RCC 7860 (cell line): ENCODE measurements at regions not wholly inside any gene's neighbourhood (a gene's known extent, or its start where the extent isn't known, plus 50 kb on each side); places are given as distances from the start of the nearest gene placed in this dataset.
A peak's percentile ranks its signal among the peaks of the same experiment; 100 is the strongest.
"Not testable (repeated sequence)": the region's sequence is repeated elsewhere in the genome, so short reads cannot be mapped to it uniquely, and the experiment has no call there.

Experiments
- DNase-seq: peaks from one replicate; pipeline ENCODE4 v3.0.0-alpha.2; 2015; ENCODE audit warnings: low spot score
- FAIRE-seq: peaks from 2 replicates; lab custom pipeline; 2012; peaks lifted over from hg19 to GRCh38; lab: Jason Lieb, UNC

- DNase-seq = peak; percentile 74
- peak; percentile 87 for FAIRE-seq
Observed at GRCh38 chr2:192500550-192501200, 305.9 kb upstream of the TMEFF2 start.

GRCh38 chr2:192499476-192499875 lies 304.7 kb upstream of the TMEFF2 start:
- FAIRE-seq (no peak), DNase-seq (no peak)

GRCh38 chr2:192498747-192499146 lies 304.0 kb upstream of the TMEFF2 start:
- no peak for DNase-seq
- no peak for FAIRE-seq

GRCh38 chr2:192488158-192488557 lies 293.4 kb upstream of the TMEFF2 start:
- DNase-seq, FAIRE-seq: not testable (repeated sequence)

- DNase-seq (no peak), FAIRE-seq (no peak)
Observed at GRCh38 chr2:192487636-192488035, 292.9 kb upstream of the TMEFF2 start.

- DNase-seq (no peak), FAIRE-seq (no peak)
Observed at GRCh38 chr2:192484903-192485302, 290.2 kb upstream of the TMEFF2 start.

- DNase-seq = no peak
- no peak for FAIRE-seq
Observed at GRCh38 chr2:192480984-192481383, 286.3 kb upstream of the TMEFF2 start.

GRCh38 chr2:192473331-192473730 lies 278.6 kb upstream of the TMEFF2 start:
- FAIRE-seq (no peak), DNase-seq (no peak)

GRCh38 chr2:192471982-192472381 lies 277.2 kb upstream of the TMEFF2 start:
- FAIRE-seq = no peak
- no peak for DNase-seq

- no peak for FAIRE-seq
- no peak for DNase-seq
Observed at GRCh38 chr2:192469612-192470011, 274.9 kb upstream of the TMEFF2 start.

- DNase-seq (no peak), FAIRE-seq (no peak)
Observed at GRCh38 chr2:192467953-192468660, 273.4 kb upstream of the TMEFF2 start.

GRCh38 chr2:192465141-192465540 lies 270.4 kb upstream of the TMEFF2 start:
- FAIRE-seq = no peak
- DNase-seq = no peak

GRCh38 chr2:192459422-192459821 lies 264.7 kb upstream of the TMEFF2 start:
- no peak for DNase-seq
- FAIRE-seq = no peak

GRCh38 chr2:192448881-192449280 lies 254.1 kb upstream of the TMEFF2 start:
- no peak for DNase-seq
- FAIRE-seq = no peak

GRCh38 chr2:192444286-192444838 lies 249.6 kb upstream of the TMEFF2 start:
- FAIRE-seq (no peak), DNase-seq (no peak)

- FAIRE-seq = no peak
Observed at GRCh38 chr2:192443831-192444230, 249.1 kb upstream of the TMEFF2 start.

GRCh38 chr2:192438239-192438638 lies 243.5 kb upstream of the TMEFF2 start:
- DNase-seq (no peak), FAIRE-seq (no peak)

More at GRCh38 chr2:192443831-192444230, 249.1 kb upstream of the TMEFF2 start:
- no peak for DNase-seq

GRCh38 chr2:192437653-192438052 lies 242.9 kb upstream of the TMEFF2 start:
- FAIRE-seq (no peak), DNase-seq (no peak)

- DNase-seq (no peak), FAIRE-seq (no peak)
Observed at GRCh38 chr2:192424243-192424642, 229.5 kb upstream of the TMEFF2 start.

GRCh38 chr2:192419786-192420185 lies 225.1 kb upstream of the TMEFF2 start:
- DNase-seq = no peak
- FAIRE-seq = no peak

- DNase-seq = no peak
Observed at GRCh38 chr2:192416060-192416459, 221.3 kb upstream of the TMEFF2 start.

GRCh38 chr2:192414794-192415193 lies 220.1 kb upstream of the TMEFF2 start:
- no peak for FAIRE-seq

More at GRCh38 chr2:192416060-192416459, 221.3 kb upstream of the TMEFF2 start:
- no peak for FAIRE-seq

More at GRCh38 chr2:192414794-192415193, 220.1 kb upstream of the TMEFF2 start:
- no peak for DNase-seq
